Esophagus muscularis mucosa (tissue), 3 donors: ENCODE measurements at regions not wholly inside any gene's neighbourhood (a gene's known extent, or its start where the extent isn't known, plus 50 kb on each side); places are given as distances from the start of the nearest gene placed in this dataset.

Source experiments
- POLR2A ChIP-seq: fragments of 450-650 bp; IDR thresholded peaks from one replicate; pipeline ENCODE4 v1.6.1; 2017; ENCODE audit warnings: antibody characterized with exemption, moderate library complexity, mild to moderate bottlenecking, low read depth
- TF ChIP-seq, protein P1 (sequence below), 3 experiments: fragments of 200-600 bp in 2 of 3; fragments of 450-650 bp in 1 of 3; sonication (generic) in 2 of 3; IDR thresholded peaks; one replicate each; pipeline ENCODE4 v1.5.1; 2017 to 2019; ENCODE audit warnings: antibody characterized with exemption in 3 of 3, mild to moderate bottlenecking in 2 of 3, moderate library complexity in 1 of 3

- no peak for TF ChIP-seq POLR2A
- TF ChIP-seq, protein P1, sequence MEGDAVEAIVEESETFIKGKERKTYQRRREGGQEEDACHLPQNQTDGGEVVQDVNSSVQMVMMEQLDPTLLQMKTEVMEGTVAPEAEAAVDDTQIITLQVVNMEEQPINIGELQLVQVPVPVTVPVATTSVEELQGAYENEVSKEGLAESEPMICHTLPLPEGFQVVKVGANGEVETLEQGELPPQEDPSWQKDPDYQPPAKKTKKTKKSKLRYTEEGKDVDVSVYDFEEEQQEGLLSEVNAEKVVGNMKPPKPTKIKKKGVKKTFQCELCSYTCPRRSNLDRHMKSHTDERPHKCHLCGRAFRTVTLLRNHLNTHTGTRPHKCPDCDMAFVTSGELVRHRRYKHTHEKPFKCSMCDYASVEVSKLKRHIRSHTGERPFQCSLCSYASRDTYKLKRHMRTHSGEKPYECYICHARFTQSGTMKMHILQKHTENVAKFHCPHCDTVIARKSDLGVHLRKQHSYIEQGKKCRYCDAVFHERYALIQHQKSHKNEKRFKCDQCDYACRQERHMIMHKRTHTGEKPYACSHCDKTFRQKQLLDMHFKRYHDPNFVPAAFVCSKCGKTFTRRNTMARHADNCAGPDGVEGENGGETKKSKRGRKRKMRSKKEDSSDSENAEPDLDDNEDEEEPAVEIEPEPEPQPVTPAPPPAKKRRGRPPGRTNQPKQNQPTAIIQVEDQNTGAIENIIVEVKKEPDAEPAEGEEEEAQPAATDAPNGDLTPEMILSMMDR (IDR thresholded peaks at IDR 0.05), result no peak
These were observed 95.3 kb downstream of the IRX2 start for GRCh38 chr5:2656206-2656605.
